GM18870 (cell line): ENCODE measurements at regions not wholly inside any gene's neighbourhood (a gene's known extent, or its start where the extent isn't known, plus 50 kb on each side); places are given as distances from the start of the nearest gene placed in this dataset.
A peak's percentile ranks its signal among the peaks of the same experiment; 100 is the strongest.

ENCODE experiments used
- ATAC-seq: cut with Tn5 transposase; IDR thresholded peaks from one replicate; pipeline ENCODE4 v1.9.1; 2021; ENCODE audit warnings: moderate library complexity; ENCODE audit not compliant: unreplicated experiment

DNA sequence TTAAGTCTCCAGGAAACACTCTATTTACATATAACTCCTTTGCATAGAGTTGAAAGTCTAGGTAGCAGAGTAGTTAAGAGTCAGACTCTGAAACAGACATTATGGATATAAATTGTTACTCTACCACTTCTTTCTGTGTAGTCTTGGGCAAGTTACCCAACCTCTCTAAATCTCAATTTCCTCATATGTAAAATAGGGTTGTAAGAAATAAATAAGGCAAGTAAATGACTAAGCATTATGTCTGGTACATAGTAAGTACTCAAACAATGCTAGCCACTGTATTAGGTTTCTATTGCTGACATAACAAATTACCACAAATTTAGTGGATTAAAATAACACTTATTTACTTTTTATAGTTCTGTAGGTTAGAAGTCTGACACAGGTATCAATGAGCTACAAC lies 394.1 kb downstream of the PRDM5 start:
- no peak for ATAC-seq

DNA sequence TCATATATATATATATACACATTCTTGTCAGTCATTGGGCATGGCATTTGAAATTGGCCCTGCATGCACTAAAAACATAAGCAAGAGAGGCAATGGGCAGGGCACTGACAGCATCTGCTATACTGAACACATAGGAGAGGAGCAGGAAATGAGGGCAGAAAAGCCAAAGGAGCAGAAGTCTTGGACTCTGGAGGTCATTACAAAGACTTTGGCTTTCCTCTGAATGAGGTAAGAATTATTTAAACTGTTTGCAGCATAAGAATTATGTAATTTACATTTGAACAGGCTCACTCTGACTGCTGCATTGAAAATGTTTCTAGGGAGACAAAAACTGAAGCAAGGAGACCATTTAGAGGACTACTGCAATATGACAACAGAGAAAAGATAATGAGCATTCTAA lies 396.5 kb downstream of the PRDM5 start:
- no peak for ATAC-seq

DNA sequence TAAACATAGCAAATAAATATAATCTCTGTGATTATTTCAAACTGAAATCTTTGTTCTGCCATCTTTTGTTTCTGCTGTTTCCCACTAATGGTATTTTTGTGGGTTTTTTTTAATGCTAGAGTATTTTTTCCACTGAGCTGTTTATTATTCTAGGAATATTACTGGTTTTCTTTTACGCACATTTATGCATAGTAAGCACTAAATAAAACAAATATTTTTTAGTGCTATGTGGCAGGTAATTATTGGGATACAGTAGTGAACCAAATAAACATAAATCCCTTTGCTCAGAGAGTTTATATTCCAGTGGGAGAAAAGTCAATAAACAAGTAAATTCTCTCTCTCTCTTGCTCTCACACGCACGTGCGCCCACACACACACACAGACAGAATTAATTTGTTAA lies 397.4 kb downstream of the PRDM5 start:
- ATAC-seq, result no peak

DNA sequence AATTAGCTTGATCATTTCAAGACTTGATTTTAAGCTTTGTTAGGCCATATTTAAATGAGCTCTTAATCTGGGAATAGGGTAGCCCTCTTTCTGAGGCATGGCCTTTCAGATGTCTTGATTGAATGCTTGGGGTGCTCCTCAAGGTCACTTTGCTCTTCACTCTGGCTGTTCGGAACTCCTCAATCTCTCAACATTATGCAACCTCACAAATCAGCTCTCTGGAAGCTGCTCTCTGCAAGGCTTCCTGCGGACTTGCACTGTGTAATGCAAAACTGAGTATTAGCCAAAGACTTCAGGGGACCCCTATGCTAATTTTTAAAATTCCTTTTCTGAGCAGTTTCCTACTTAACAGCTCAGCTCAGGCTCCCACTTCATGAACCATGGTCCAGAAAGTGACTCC lies 398.3 kb downstream of the PRDM5 start:
- no peak for ATAC-seq

DNA sequence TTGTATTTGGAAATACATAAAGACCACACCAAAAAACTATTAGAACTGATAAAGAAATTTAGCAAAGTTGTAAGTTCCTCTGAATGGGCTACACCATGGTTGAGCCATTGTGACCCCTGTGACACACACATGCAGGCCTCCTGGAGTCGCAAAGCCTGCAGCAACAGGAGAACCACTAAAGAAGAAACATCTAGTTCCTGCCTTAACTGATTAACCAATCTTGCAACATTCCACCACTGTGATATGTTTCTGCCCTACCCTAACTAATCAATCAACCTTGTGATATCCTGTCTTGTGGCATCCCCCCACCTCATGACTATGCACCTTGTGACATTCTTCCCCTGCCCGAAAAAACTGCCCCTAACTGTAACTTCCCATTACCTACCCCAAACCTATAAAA lies 401.8 kb downstream of the PRDM5 start:
- no peak for ATAC-seq

DNA sequence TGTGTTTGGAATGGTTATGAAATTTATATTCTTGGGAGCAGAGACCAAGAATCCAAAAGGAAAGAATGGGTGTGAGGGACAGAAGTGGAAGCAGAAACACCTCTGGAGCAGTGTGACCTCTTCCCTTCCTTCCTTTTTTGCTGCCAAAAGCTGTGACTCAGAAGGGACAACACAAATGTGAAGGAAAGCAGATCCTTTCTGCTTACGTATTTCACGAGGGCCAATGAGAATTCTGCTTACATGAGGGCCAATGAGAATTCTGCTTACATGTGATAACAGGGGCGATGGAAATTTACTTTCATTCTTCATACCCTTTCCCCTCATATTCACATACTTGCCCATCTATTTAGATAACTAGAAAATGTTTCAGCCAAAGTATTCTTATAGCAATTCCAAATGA lies 404.6 kb downstream of the PRDM5 start:
- no peak for ATAC-seq

DNA sequence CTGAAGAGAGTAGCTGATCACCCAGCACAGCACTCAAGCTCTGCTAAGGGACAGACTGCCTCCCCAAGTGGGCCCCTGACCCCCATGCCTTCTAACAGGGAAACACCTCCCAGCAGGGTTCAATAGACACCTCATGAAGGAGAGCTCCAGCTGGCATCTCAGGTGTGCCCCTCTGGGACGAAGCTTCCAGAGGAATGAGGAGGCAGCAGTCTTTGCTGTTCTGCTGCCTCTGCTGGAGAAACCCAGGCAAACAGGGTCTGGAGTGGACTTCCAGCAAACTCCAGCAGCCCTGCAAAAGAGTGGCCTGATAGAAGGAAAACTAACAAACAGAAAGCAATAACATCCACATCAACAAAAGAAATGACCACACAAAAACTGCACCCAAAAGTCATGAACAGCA lies 412.8 kb downstream of the PRDM5 start:
- no peak for ATAC-seq

DNA sequence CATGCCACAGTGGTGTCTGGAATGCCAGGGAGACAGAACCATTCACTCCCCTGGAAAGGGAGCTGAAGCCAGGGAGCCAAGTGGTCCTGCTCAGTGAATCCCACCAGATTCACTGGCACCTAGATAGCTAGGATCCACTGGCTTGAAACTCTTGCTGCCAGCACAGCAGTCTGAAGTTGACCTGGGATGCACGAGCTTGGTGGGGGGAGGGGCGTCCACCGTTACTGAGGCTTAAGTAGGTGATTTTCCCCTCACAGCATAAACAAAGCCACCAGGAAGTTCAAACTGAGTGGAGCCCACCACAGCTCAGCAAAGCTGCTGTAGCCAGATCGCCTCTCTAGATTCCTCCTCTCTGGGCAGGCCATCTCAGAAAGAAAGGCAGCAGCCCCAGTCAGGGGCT lies 413.3 kb downstream of the PRDM5 start:
- ATAC-seq, result no peak

DNA sequence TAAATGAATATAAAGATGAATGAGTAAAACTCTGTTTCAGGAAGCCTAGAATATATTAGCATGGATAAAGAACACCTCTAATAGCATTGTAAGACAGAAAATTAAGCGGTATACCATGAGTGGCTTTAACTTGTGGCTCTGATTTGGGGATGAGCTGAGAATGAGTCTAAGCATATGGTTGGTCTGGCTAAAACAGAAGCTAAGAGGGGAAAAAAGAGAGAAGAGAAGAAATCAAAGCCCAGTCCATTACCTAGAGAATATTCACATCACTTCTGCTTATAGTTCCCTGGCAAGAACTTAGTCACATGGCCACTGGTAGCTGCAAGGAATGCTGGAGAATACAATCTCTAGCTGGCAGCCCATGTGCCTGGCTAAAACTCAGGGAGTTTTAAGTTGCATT lies 414.5 kb downstream of the PRDM5 start:
- no peak for ATAC-seq

DNA sequence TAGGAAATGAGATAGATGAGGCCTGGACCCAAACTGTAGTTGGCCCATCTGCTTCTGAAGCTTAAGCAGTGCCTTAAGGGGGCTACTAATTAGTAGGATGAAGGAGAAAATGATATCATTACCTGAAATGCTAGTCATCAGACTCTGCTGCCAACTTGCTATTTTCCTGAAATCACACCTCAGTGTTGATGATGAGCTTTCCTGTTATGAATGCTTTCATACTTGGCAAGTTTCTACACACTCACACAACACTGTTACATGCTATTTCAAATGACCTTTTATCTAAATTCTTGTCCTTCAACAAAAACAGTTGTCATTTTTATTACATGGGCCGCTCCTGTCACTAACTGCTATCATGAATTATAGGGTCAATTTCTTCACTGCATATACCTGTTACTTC lies 416.0 kb downstream of the PRDM5 start:
- no peak for ATAC-seq

DNA sequence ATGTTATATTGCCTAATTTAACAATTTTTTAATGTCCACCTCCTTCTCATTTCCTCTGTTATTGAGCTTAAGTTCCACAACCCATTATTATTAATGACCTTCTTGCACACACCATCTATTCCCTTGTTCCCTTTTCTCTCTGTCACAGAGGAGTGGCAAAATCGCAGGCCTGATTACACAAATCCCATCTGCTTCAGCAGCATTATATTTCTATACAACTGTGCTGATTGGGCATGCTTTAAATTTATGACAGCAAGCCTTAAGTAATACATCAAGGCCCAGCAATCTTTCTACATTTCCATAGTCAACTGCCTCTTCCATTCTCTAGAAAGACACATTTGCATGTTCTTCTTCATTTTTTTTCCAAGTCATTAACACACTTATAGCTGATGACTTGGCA lies 423.8 kb downstream of the PRDM5 start:
- no peak for ATAC-seq

DNA sequence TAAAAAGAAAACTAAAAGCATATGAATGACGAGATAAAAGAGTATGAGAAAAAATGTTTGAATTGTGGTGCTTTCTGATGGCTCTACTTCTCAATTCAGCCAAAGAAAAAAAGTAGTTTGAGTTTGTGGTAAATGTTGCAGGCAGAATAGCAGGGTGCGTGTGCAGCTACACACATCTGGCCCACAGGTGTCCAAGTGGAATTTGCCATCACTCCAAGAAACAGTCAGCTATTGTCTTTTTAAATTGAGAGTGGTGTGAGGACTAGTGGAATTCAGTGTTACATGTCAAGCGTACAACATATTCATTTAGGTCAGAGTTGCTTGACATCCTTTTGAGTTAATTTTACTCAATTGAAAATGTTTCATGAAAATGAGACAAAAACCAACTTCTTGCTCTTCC lies 424.8 kb upstream of the MAD2L1 start:
- no peak for ATAC-seq

DNA sequence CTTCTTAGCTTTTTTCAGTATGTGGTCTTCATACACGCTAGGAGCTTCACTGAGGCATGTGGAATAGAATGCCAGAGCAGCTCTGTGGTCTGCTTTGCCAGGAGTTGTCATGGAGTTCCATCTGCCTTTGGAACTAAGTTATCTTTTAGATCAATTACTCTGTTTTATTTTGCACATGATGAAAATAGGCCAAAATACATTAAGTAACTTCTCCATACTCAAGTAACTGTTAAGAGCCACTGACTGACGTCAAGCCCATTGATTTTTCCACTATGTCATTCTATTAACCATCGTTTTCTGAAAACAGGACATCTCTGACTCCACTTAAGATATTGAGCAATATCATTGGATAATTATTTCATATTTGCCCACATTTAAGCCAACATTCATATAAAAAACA lies 415.1 kb upstream of the MAD2L1 start:
- ATAC-seq, result no peak

DNA sequence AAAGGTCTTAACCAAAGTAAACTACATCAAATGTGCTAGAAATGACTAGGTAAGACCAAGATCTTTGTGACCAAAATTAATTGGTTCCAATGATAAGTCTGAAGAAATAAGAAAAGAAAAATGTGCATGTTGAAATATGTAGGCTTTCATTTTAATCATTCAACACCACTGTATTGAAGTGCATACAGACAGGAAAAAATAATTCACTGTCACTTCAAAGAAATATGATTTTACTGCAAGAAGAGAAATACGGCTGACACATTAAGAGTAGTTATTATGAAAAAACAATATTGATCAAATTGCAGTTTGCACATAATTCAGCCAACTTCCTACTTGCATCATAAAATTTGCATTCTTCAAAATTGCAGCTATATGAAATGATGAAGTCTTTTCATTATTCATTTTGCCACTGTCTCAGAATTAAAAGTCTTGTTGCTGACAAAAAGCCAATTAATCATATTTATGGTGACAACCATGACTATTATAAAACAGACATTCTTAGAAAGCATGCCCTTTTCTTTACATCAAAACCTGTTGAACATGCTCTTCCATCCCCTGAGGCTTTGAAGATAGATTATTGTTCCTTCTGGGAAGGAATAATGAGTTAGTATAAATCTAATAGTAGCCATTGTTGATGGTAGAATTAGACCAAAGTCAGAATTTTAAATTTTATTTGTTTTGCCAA lies 405.9 kb upstream of the MAD2L1 start:
- ATAC-seq, result no peak

DNA sequence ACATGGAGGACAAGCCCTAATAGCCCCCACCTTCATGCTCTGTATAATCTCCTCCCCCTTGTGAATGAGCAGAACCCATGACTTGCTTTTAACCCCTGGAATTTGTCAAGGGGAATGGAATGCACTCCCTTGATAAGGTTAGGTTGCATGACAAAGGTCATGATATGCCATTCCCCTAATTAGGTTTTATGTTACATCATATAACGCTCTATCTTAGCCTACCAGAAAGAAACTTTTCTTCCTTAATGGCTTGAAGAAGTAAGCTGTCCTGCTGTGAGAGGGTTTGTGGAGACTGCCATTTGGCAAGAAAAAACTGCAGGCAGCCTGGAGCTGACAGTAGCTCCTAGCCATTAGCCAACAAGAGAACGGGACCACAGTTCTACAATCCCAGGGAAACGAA lies 399.8 kb upstream of the MAD2L1 start:
- no peak for ATAC-seq

DNA sequence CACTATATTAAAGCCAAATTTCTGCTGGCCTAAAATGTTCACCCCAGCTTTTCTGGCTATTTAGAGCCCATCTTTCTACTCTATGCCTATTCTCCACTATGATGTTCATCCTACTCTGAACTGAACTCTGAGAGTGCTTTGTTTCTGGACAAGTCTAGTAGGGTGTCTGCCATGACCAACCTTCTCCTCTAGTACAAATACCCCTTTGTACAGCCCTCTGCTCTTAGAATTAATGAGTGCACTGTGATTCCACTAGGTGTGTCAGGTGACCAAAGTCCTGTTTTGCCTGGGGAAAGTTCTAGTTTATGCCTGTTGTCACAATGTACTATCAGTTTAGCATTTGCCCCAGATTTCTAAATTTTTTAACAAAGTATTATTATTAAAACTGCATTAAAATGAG lies 388.1 kb upstream of the MAD2L1 start:
- no peak for ATAC-seq

DNA sequence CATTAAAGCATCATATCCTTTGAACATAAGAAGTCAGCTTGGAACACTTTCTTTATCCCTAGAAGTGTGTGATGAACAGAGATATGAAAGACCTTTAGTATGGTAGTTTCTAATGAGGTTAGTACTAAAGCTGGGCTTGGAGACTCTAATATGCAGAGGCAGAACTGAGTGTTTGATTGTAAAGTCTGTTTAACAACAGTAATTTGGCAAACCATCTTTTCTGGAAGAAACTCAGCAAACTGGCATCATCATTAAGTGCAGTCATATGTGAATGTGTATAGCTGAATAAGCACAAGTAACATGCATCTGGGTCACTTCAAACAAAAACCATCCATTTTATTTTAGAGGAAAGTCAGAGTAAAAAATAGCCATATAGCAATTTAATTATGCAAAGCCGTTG lies 385.9 kb upstream of the MAD2L1 start:
- no peak for ATAC-seq

DNA sequence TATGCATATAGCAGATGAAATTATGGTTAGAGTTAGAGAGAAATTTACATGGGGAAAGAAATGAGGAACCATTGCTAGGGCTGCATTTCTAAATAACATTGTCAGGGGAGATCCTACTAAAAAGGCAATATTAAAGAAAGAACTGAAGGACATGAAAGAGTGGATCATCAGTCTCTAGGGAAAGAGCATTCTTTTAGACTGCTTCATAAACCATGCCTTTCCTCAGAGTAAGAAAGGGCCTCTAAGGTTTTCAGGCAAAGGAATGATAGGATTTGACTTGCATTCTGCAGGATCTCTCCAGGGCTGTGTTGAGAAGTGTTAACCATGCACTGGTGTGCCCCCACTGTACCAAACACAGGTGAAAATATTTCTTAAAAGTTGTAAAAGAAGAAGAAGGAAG lies 385.4 kb upstream of the MAD2L1 start:
- ATAC-seq, result no peak

DNA sequence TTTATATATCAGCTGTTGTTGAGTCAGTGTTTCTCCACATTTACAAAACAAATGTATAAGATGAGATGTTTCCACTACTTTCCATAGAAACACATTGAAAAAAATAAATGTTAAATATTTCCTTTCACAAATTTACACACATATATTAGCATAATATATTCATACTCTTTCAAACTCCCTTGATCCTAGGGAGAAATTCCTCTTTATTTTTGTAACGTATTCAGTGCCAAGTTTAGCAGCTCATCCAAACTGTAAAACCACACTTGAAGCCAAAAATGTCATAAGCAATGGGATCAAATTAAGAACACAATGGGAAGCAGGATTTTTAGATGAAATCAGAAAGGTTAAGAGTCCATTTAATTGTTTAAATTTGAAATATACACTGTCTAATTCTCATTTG lies 381.1 kb upstream of the MAD2L1 start:
- no peak for ATAC-seq

DNA sequence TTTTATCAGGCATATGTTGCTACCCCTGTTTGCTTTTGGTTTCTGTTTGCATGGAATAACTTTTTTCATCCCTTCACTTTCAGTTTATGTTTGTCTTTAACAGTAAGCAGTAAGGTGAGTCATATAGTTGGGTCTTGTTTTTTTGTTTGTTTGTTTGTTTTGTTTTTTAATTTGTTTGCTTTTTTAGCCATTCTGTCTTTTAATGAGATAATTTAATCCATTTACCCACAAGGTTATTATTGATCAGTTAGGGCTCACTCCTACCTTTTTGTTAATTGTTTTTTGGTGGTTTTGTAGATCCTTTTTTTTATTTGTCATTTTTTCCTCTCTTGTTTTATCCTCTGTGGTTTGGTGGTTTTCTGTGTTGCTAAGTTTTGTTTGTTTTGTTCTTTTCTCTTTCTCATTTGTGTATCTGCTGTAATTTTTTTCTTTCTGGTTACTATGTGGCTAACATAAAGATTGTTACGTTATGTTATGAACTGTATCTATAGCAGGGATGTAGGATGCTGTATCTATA lies 379.5 kb upstream of the MAD2L1 start:
- peak; percentile 98 for ATAC-seq

DNA sequence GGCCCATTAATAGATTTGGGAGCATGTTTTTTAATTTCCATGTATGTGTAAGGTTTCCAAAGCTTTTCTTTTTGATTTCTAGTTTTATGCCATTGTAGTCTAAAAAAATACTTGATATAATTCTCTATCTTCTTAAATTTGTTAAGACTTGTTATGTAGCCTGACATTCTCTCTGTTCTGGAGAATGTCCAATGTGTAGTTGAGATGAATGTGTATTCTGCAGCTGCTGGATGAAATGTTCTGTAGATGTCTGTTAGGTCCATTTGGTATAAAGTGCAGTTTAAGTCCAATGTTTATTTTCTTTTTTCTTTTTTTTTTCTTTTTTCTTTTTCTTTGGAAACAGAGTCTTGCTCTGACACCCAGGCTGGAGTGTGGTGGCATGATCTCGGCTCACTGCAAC lies 378.5 kb upstream of the MAD2L1 start:
- ATAC-seq, result no peak

DNA sequence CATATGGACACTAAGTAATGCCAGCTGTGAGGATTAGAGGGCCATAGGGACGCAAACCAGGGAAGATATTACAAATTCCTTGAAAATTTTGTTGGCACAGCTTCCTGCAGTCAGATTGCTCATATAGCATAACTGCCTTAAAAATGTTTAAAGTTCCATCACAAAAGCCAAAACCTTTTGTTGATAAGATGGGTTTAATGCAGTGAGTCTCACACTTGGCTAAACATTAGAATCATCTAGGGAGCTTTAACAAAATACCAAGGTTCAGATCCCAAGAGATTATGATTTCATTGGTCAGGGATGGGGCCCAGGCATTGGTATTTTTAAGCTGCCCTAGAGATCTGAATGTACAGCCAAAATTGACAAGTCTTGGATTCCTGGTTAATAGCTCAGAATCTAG lies 376.5 kb upstream of the MAD2L1 start:
- ATAC-seq, result no peak

DNA sequence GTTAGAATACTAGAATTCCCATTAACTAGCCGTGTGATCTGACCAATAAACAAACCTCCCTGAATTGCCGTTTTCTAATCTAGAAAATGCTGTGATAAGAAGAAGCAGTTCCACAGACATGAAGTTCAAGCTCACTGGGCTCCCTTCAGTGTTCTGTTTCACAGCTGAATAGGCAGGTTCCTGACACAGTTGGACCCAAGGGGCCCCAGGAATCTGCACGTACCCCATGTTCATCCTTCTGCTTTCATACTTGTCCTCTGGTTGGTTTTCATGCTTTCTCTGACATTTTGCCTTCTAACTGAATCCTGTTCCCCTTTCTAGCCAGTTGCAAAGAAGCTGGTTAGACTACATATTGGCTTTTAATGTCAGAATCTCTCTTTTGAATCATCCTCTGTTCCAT lies 374.1 kb upstream of the MAD2L1 start:
- ATAC-seq, result no peak
